ENCODE measurements at regions not wholly inside any gene's neighbourhood (a gene's known extent, or its start where the extent isn't known, plus 50 kb on each side); places are given as distances from the start of the nearest gene placed in this dataset.

DNA sequence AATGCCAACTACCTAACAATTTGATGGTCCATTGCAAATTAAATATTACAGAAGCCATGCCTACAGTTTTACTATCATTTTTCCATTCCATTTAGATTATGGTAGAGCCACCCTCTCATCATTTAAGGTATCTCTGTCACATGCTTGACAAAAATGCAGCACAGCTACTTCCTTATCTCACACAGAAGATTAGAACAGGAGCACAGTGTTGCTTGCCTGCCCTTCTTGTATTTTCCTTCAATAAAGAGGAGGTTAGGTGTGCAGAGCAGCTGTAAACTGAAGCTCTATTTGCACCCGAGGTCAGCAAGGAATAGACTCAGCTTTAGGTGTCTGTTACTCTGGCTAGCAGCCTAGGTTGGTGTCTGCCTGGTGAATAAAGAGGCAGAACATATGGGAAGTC lies 51.5 kb upstream of the ATP10B start:
- FAIRE-seq (no peak), DNase-seq (ENCODE audit: low read depth, low spot score) (no peak)
- Histone ChIP-seq H3K9ac (ENCODE audit: control insufficient read depth, extremely low read depth, insufficient read depth, low read length) (no peak overlapping the region), H3K4me3 (ENCODE audit: control insufficient read depth in 2 of 3, extremely low read depth in 1 of 3, insufficient read depth in 2 of 3, low read depth in 1 of 3, low read length in 3 of 3) (no peak overlapping the region), H3K4me1 (ENCODE audit: control insufficient read depth, extremely low read depth, insufficient read depth, low read length) (no peaks in the 10 kb centered on the region), H3K9me1 (ENCODE audit: control insufficient read depth, extremely low read depth, insufficient read depth, low read length) (no peaks in the 10 kb centered on the region), H3K27me3 (ENCODE audit: control insufficient read depth, extremely low read depth, insufficient read depth, low read length) (no peaks in the 10 kb centered on the region), H2AFZ (ENCODE audit: control insufficient read depth, low read length) (no peak overlapping the region), H3K79me2 (ENCODE audit: control insufficient read depth, insufficient read depth, low read length) (no peaks in the 10 kb centered on the region), H3K4me2 (ENCODE audit: control insufficient read depth, extremely low read depth, insufficient read depth, low read depth, low read length) (no peak overlapping the region), H3K27ac (ENCODE audit: control insufficient read depth, insufficient read depth, low read length) (no peak overlapping the region), H3K36me3 (ENCODE audit: control insufficient read depth in 2 of 2, extremely low read depth in 1 of 2, insufficient read depth in 2 of 2, low read length in 2 of 2) (no peaks in the 10 kb centered on the region), H3K9me3 (ENCODE audit: control insufficient read depth, low read depth, low read length) (no peaks in the 10 kb centered on the region), H4K20me1 (ENCODE audit: control insufficient read depth, extremely low read depth, insufficient read depth, low read length) (no peaks in the 10 kb centered on the region)
- dilution Hi-C loops (cut with MboI; ENCODE audit: extremely low pct_ligation_motif_present, low sequenced_read_pairs) = no loop called here
- TF ChIP-seq EZH2 (IDR thresholded peaks at IDR 0.05; ENCODE audit: low read length) = no peak
- TF ChIP-seq, protein P1, sequence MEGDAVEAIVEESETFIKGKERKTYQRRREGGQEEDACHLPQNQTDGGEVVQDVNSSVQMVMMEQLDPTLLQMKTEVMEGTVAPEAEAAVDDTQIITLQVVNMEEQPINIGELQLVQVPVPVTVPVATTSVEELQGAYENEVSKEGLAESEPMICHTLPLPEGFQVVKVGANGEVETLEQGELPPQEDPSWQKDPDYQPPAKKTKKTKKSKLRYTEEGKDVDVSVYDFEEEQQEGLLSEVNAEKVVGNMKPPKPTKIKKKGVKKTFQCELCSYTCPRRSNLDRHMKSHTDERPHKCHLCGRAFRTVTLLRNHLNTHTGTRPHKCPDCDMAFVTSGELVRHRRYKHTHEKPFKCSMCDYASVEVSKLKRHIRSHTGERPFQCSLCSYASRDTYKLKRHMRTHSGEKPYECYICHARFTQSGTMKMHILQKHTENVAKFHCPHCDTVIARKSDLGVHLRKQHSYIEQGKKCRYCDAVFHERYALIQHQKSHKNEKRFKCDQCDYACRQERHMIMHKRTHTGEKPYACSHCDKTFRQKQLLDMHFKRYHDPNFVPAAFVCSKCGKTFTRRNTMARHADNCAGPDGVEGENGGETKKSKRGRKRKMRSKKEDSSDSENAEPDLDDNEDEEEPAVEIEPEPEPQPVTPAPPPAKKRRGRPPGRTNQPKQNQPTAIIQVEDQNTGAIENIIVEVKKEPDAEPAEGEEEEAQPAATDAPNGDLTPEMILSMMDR (optimal IDR thresholded peaks at IDR 0.05 in 1 of 3, IDR thresholded peaks at IDR 0.05 in 1 of 3, conservative IDR thresholded peaks at IDR 0.05 in 1 of 3; ENCODE audit: extremely low read depth in 1 of 3, insufficient read depth in 2 of 3, low read length in 3 of 3) = no peak

DNA sequence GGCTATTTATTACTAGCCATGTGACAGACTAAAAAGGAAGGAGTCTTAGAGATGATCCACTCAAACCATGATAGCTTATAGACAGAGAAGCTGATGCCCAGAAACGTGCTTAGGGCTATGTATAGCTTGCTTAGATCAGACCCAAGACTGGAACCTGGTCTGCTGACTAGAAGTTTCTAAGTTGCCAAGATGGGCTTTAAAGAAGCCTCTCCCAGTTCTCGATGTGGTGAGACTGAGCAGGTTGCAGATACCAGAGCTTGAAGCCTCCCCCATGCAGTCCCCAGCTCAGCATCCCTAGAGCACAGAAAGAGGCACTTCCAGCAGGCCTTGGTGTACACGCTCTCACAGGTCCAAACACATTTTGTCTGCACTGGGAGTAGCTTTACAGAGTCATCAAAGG lies 51.1 kb upstream of the ATP10B start:
- no peak for TF ChIP-seq EZH2 (IDR thresholded peaks at IDR 0.05; ENCODE audit: low read length)
- TF ChIP-seq, protein P1 (optimal IDR thresholded peaks at IDR 0.05 in 1 of 3, IDR thresholded peaks at IDR 0.05 in 1 of 3, conservative IDR thresholded peaks at IDR 0.05 in 1 of 3; ENCODE audit: extremely low read depth in 1 of 3, insufficient read depth in 2 of 3, low read length in 3 of 3) = no peak
- dilution Hi-C loops (cut with MboI; ENCODE audit: extremely low pct_ligation_motif_present, low sequenced_read_pairs) = no loop called here
- no peak overlapping the region for H3K4me2 ChIP-seq (ENCODE audit: control insufficient read depth, extremely low read depth, insufficient read depth, low read depth, low read length)
- H4K20me1 ChIP-seq (ENCODE audit: control insufficient read depth, extremely low read depth, insufficient read depth, low read length) = no peaks in the 10 kb centered on the region
- H3K4me3 ChIP-seq (ENCODE audit: control insufficient read depth in 2 of 3, extremely low read depth in 1 of 3, insufficient read depth in 2 of 3, low read depth in 1 of 3, low read length in 3 of 3) = no peak overlapping the region
- H3K4me1 ChIP-seq (ENCODE audit: control insufficient read depth, extremely low read depth, insufficient read depth, low read length) = no peaks in the 10 kb centered on the region
- FAIRE-seq (no peak), DNase-seq (ENCODE audit: low read depth, low spot score) (no peak)
- H3K36me3 ChIP-seq (ENCODE audit: control insufficient read depth in 2 of 2, extremely low read depth in 1 of 2, insufficient read depth in 2 of 2, low read length in 2 of 2) = no peaks in the 10 kb centered on the region
- H3K9me3 ChIP-seq (ENCODE audit: control insufficient read depth, low read depth, low read length) = no peaks in the 10 kb centered on the region
- H3K27ac ChIP-seq (ENCODE audit: control insufficient read depth, insufficient read depth, low read length) = no peak overlapping the region
- H3K27me3 ChIP-seq (ENCODE audit: control insufficient read depth, extremely low read depth, insufficient read depth, low read length) = no peaks in the 10 kb centered on the region
- H3K79me2 ChIP-seq (ENCODE audit: control insufficient read depth, insufficient read depth, low read length) = no peaks in the 10 kb centered on the region
- no peaks in the 10 kb centered on the region for H3K9me1 ChIP-seq (ENCODE audit: control insufficient read depth, extremely low read depth, insufficient read depth, low read length)
- H3K9ac ChIP-seq (ENCODE audit: control insufficient read depth, extremely low read depth, insufficient read depth, low read length) = no peak overlapping the region
- no peak overlapping the region for H2AFZ ChIP-seq (ENCODE audit: control insufficient read depth, low read length)

Data from keratinocyte (primary cell).